Stimulated activated CD4-positive, alpha-beta T cell treated with anti-CD3 and anti-CD28 coated beads, Interleukin-4, amount 100 ng/mL, for 4 hours (primary cell): ENCODE measurements at regions not wholly inside any gene's neighbourhood (a gene's known extent, or its start where the extent isn't known, plus 50 kb on each side); places are given as distances from the start of the nearest gene placed in this dataset.

Experiments
- DNase-seq, 2 experiments: peaks; one replicate each; pipeline ENCODE4 v3.0.0-alpha.2; 2020

- DNase-seq = no peak
These were observed 103.7 kb upstream of the GNAO1 start for GRCh38 chr16:56087626-56088025.

- DNase-seq = no peak
These were observed 109.9 kb upstream of the GNAO1 start for GRCh38 chr16:56081371-56081770.

GRCh38 chr16:56075732-56076388, 115.4 kb upstream of the GNAO1 start:
- DNase-seq = no peak

- no peak for DNase-seq
These were observed 117.8 kb upstream of the GNAO1 start for GRCh38 chr16:56073508-56073907.

GRCh38 chr16:56072096-56072495, 119.2 kb upstream of the GNAO1 start:
- no peak for DNase-seq

- no peak for DNase-seq
These were observed 122.5 kb upstream of the GNAO1 start for GRCh38 chr16:56068816-56069215.

GRCh38 chr16:56068314-56068713, 123.0 kb upstream of the GNAO1 start:
- DNase-seq = no peak

GRCh38 chr16:56067406-56067805, 123.9 kb upstream of the GNAO1 start:
- DNase-seq = no peak

GRCh38 chr16:56066617-56067016, 124.7 kb upstream of the GNAO1 start:
- DNase-seq = no peak

GRCh38 chr16:56063111-56063510, 128.2 kb upstream of the GNAO1 start:
- no peak for DNase-seq

- no peak for DNase-seq
These were observed 134.1 kb upstream of the GNAO1 start for GRCh38 chr16:56057151-56057550.

GRCh38 chr16:56050916-56051315, 140.4 kb upstream of the GNAO1 start:
- DNase-seq = no peak

- no peak for DNase-seq
These were observed 142.7 kb upstream of the GNAO1 start for GRCh38 chr16:56048425-56049105.

GRCh38 chr16:56047307-56048234, 143.7 kb upstream of the GNAO1 start:
- no peak for DNase-seq

GRCh38 chr16:56042416-56042815, 148.9 kb upstream of the GNAO1 start:
- no peak for DNase-seq

- peak in 1 of 2 experiments; percentile 2 for DNase-seq
These were observed 149.6 kb upstream of the GNAO1 start for GRCh38 chr16:56041556-56042140.

- no peak for DNase-seq
These were observed 152.7 kb upstream of the GNAO1 start for GRCh38 chr16:56038564-56039098.

- DNase-seq = no peak
These were observed 156.9 kb upstream of the CES5A start for GRCh38 chr16:56032072-56032471.

- no peak for DNase-seq
These were observed 153.9 kb upstream of the CES5A start for GRCh38 chr16:56029026-56029425.

GRCh38 chr16:56022818-56023217, 147.6 kb upstream of the CES5A start:
- no peak for DNase-seq

GRCh38 chr16:56019274-56019673, 144.1 kb upstream of the CES5A start:
- no peak for DNase-seq

- DNase-seq = peak in 1 of 2 experiments; percentile 23
These were observed 138.9 kb upstream of the CES5A start for GRCh38 chr16:56013962-56014552.

- no peak for DNase-seq
These were observed 137.3 kb upstream of the CES5A start for GRCh38 chr16:56012482-56012811.
